CD14-positive monocyte (primary cell): ENCODE measurements at regions not wholly inside any gene's neighbourhood (a gene's known extent, or its start where the extent isn't known, plus 50 kb on each side); places are given as distances from the start of the nearest gene placed in this dataset.

Experiments
- DNase-seq, 3 donors: peaks; one replicate each; pipeline ENCODE4 v3.0.0-alpha.2; 2011 to 2022
- H2AFZ ChIP-seq: 2 replicates; pipeline ENCODE4 v1.6.0; 2012; ENCODE audit warnings: mild to moderate bottlenecking, low read depth, low read length, inconsistent platforms; ENCODE audit not compliant: insufficient read depth, poor library complexity, severe bottlenecking
- H3K27ac ChIP-seq, 2 donors: 1 replicate in 1 of 2; 2 replicates in 1 of 2; pipeline ENCODE4 v1.5.1; 2012 to 2013; ENCODE audit warnings: low read length in 2 of 2, control low read depth in 1 of 2, inconsistent platforms in 1 of 2, low read depth in 1 of 2, mild to moderate bottlenecking in 1 of 2
- H3K27me3 ChIP-seq, 2 donors: one replicate each; pipeline versions ENCODE4 v1.6.0 to v1.6.1; 2011 to 2013; ENCODE audit warnings: low read length in 2 of 2; ENCODE audit not compliant: control insufficient read depth in 2 of 2, insufficient read depth in 2 of 2
- H3K36me3 ChIP-seq, 2 donors: replicated peaks in 1 of 2; 1 replicate in 1 of 2; 2 replicates in 1 of 2; pipeline versions ENCODE4 v1.5.1 to v1.6.1; 2012 to 2013; ENCODE audit warnings: low read length in 2 of 2, control low read depth in 1 of 2, inconsistent platforms in 1 of 2, mild to moderate bottlenecking in 1 of 2; ENCODE audit not compliant: insufficient read depth in 2 of 2, control insufficient read depth in 1 of 2
- H3K4me1 ChIP-seq, 2 donors: 1 replicate in 1 of 2; 2 replicates in 1 of 2; pipeline versions ENCODE4 v1.5.1 to v1.6.1; 2012 to 2013; ENCODE audit warnings: low read length in 2 of 2, control low read depth in 1 of 2, inconsistent platforms in 1 of 2, mild to moderate bottlenecking in 1 of 2, moderate library complexity in 1 of 2; ENCODE audit not compliant: insufficient read depth in 2 of 2, control insufficient read depth in 1 of 2
- H3K4me2 ChIP-seq: replicated peaks from 2 replicates; pipeline ENCODE3; 2012; ENCODE audit warnings: low read length, moderate library complexity, mild to moderate bottlenecking; ENCODE audit not compliant: poor library complexity, severe bottlenecking; ENCODE audit errors: extremely low read depth
- H3K4me3 ChIP-seq, 3 experiments: fragments of 200-600 bp in 1 of 3; sonication (generic) in 1 of 3; replicated peaks in 1 of 3; 1 replicate in 2 of 3; 2 replicates in 1 of 3; pipeline ENCODE4 v1.5.1; 2011 to 2013; ENCODE audit warnings: low read length in 3 of 3, mild to moderate bottlenecking in 3 of 3, control low read depth in 2 of 3, low read depth in 2 of 3, inconsistent platforms in 1 of 3, moderate library complexity in 1 of 3
- H3K79me2 ChIP-seq: 2 replicates; pipeline ENCODE4 v1.6.0; 2012; ENCODE audit warnings: mild to moderate bottlenecking, control low read depth, inconsistent platforms, low read length, moderate library complexity; ENCODE audit not compliant: insufficient read depth
- H3K9ac ChIP-seq: 2 replicates; pipeline ENCODE4 v1.6.0; 2017; ENCODE audit warnings: low read length, mild to moderate bottlenecking; ENCODE audit not compliant: insufficient read depth, poor library complexity, severe bottlenecking
- H3K9me3 ChIP-seq, 2 donors: replicated peaks in 1 of 2; 1 replicate in 1 of 2; 2 replicates in 1 of 2; pipeline versions ENCODE4 v1.5.1 to v1.6.1; 2012 to 2013; ENCODE audit warnings: low read length in 2 of 2, control low read depth in 1 of 2; ENCODE audit not compliant: control insufficient read depth in 1 of 2, insufficient read depth in 1 of 2
- H4K20me1 ChIP-seq: 2 replicates; pipeline ENCODE4 v1.6.0; 2012; ENCODE audit warnings: mild to moderate bottlenecking, low read length, control low read depth, moderate library complexity; ENCODE audit not compliant: insufficient read depth
- H3K27ac Mint-ChIP-seq, 7 donors: one replicate each; pipeline ENCODE4 v1.8.0; 2020; ENCODE audit warnings: mild to moderate bottlenecking in 7 of 7, mixed read lengths in 7 of 7, moderate library complexity in 6 of 7, inconsistent platforms in 2 of 7
- H3K27me3 Mint-ChIP-seq, 3 donors: one replicate each; pipeline ENCODE4 v1.8.0; 2021 to 2022; ENCODE audit warnings: low read depth in 3 of 3, mild to moderate bottlenecking in 3 of 3, mixed read lengths in 3 of 3, moderate library complexity in 3 of 3, inconsistent platforms in 1 of 3
- H3K36me3 Mint-ChIP-seq, 2 donors: one replicate each; pipeline ENCODE4 v1.8.0; 2020; ENCODE audit warnings: mixed read lengths in 2 of 2, inconsistent platforms in 1 of 2, mild to moderate bottlenecking in 1 of 2
- H3K4me1 Mint-ChIP-seq: one replicate; pipeline ENCODE4 v1.8.0; 2020; ENCODE audit warnings: mild to moderate bottlenecking, mixed read lengths
- H3K4me3 Mint-ChIP-seq, 2 donors: one replicate each; pipeline ENCODE4 v1.8.0; 2020; ENCODE audit warnings: mild to moderate bottlenecking in 2 of 2, mixed read lengths in 2 of 2, moderate library complexity in 1 of 2
- H3K9me3 Mint-ChIP-seq, 7 donors: one replicate each; pipeline ENCODE4 v1.8.0; 2020 to 2022; ENCODE audit warnings: mixed read lengths in 7 of 7, mild to moderate bottlenecking in 6 of 7, moderate library complexity in 6 of 7, inconsistent platforms in 2 of 7
- WGBS: methylation state at CpG from one replicate; pipeline ENCODE4 v1.1.5; 2013; ENCODE audit warnings: missing lambda C conversion rate; ENCODE audit not compliant: insufficient coverage; 5-methylcytosine and 5-hydroxymethylcytosine counted together
- intact Hi-C, 2 donors: fragments of 100-400 bp; cut with micrococcal nuclease; formaldehyde crosslinking; loops; one replicate each; pipeline versions ENCODE4 v1.15.0 to v1.15.1; 2023
- TF ChIP-seq, protein P1 (sequence below): fragments of 200-600 bp; IDR thresholded peaks from one replicate; pipeline ENCODE4 v1.8.0; 2022; ENCODE audit warnings: antibody characterized with exemption, mild to moderate bottlenecking

DNA sequence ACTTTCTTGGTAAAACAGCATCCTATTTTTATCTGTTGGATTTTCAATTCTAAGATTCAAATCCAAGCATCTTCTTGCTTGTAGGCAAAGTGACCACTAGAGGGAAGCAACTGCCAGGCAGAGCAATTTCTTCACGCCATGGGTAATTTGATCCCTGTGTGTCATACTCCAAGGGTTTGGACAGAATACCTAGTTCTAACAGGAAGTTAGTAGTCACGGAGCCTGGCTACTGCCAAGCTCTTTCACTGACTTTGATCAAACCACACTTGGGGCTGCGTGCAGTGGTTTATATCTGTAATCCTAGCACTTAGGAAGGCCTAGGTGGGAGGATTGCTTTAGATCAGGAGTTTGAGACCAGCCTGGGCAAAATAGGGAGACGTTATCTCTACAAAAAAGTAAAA is 473.6 kb upstream of the TNC start:
- peak overlapping the region in 1 of 7 donors; percentile 15 for H3K27ac Mint-ChIP-seq
- intact Hi-C loops: loop anchor here in 1 of 2 donors (5.0 kb wide), 1 partner anchor 981 kb away; no protein-coding TSS in a partner anchor
- TF ChIP-seq, protein P1, sequence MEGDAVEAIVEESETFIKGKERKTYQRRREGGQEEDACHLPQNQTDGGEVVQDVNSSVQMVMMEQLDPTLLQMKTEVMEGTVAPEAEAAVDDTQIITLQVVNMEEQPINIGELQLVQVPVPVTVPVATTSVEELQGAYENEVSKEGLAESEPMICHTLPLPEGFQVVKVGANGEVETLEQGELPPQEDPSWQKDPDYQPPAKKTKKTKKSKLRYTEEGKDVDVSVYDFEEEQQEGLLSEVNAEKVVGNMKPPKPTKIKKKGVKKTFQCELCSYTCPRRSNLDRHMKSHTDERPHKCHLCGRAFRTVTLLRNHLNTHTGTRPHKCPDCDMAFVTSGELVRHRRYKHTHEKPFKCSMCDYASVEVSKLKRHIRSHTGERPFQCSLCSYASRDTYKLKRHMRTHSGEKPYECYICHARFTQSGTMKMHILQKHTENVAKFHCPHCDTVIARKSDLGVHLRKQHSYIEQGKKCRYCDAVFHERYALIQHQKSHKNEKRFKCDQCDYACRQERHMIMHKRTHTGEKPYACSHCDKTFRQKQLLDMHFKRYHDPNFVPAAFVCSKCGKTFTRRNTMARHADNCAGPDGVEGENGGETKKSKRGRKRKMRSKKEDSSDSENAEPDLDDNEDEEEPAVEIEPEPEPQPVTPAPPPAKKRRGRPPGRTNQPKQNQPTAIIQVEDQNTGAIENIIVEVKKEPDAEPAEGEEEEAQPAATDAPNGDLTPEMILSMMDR: peak; percentile 26
- no peak overlapping the region for H3K4me3 Mint-ChIP-seq
- H3K9me3 Mint-ChIP-seq: peaks cover 0 to 2% (median 0%) of the 10 kb centered on the region in 7 donors
- no peak overlapping the region for H3K4me3 ChIP-seq
- no peaks in the 10 kb centered on the region for H3K4me1 Mint-ChIP-seq
- no peak for DNase-seq
- H4K20me1 ChIP-seq: no peaks in the 10 kb centered on the region
- WGBS: no CpG with 5 or more reads among the region's 4 CpGs
- H3K9me3 ChIP-seq: no peaks in the 10 kb centered on the region
- peaks cover 2 to 5% (median 4%) of the 10 kb centered on the region in 3 donors for H3K27me3 Mint-ChIP-seq
- no peaks in the 10 kb centered on the region for H3K79me2 ChIP-seq
- no peaks in the 10 kb centered on the region for H3K4me1 ChIP-seq
- no peak overlapping the region for H3K4me2 ChIP-seq
- H3K27ac ChIP-seq: no peak overlapping the region
- no peak overlapping the region for H3K9ac ChIP-seq
- no peak overlapping the region for H2AFZ ChIP-seq
- H3K27me3 ChIP-seq: no peaks in the 10 kb centered on the region
- H3K36me3 Mint-ChIP-seq: no peaks in the 10 kb centered on the region
- H3K36me3 ChIP-seq: no peaks in the 10 kb centered on the region

DNA sequence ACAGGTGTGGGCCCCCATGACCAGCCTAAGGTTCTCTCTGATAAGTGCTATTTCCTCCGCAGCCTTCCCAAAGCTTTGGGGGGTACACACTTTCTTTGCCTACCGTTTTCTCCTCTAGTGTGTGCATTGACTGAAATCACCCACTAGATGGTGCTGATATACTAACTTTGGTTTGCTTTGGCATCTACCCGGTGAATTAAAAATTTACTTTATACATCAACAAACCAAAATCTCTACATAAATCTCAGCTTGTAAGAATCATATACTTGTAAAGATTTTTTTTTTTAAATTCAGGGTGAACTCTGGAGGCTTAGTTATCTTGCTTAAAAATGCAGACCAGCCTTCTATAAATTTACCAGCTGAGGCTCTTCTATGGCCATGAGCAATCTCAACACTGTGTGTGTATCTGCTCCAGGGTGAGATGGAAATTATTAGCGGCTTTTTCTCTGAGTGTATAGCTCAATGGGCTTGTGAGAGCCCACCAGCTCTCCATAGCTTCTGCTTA is 475.7 kb upstream of the TNC start:
- no CpG with 5 or more reads among the region's 4 CpGs for WGBS
- TF ChIP-seq, protein P1: peak; percentile 61
- peaks cover 0 to 2% (median 0%) of the 10 kb centered on the region in 7 donors for H3K9me3 Mint-ChIP-seq

More for the DNA sequence above, 475.7 kb upstream of the TNC start:
- Histone ChIP-seq H3K4me1 (no peaks in the 10 kb centered on the region), H3K79me2 (no peaks in the 10 kb centered on the region), H3K4me3 (no peak overlapping the region), H3K36me3 (no peaks in the 10 kb centered on the region), H4K20me1 (no peaks in the 10 kb centered on the region), H3K27ac (no peak overlapping the region), H3K9me3 (no peaks in the 10 kb centered on the region), H3K4me2 (no peak overlapping the region), H2AFZ (no peak overlapping the region), H3K27me3 (no peaks in the 10 kb centered on the region), H3K9ac (no peak overlapping the region)
- intact Hi-C loops: loop anchor here in 1 of 2 donors (5.0 kb wide), 1 partner anchor 979 kb away; no protein-coding TSS in a partner anchor
- no peak for DNase-seq
- Mint-ChIP-seq H3K27me3 (peaks cover 2 to 11% (median 8%) of the 10 kb centered on the region in 3 donors), H3K4me1 (no peaks in the 10 kb centered on the region), H3K27ac (no peak overlapping the region), H3K36me3 (no peaks in the 10 kb centered on the region), H3K4me3 (no peak overlapping the region)
